AML-193 (cell line): ENCODE measurements at regions not wholly inside any gene's neighbourhood (a gene's known extent, or its start where the extent isn't known, plus 50 kb on each side); places are given as distances from the start of the nearest gene placed in this dataset.

Experiments
- DNase-seq, 2 experiments: peaks; one replicate each; lab custom pipeline; 2025; lab: John Stamatoyannopoulos, UW

GRCh38 chr2:19600506-19600905, 242.1 kb upstream of the OSR1 start:
- no peak for DNase-seq

- DNase-seq = no peak
Observed at GRCh38 chr2:19598971-19599370, 240.5 kb upstream of the OSR1 start.

- DNase-seq = no peak
Observed at GRCh38 chr2:19592197-19592596, 233.8 kb upstream of the OSR1 start.

- DNase-seq = no peak
Observed at GRCh38 chr2:19589791-19590190, 231.4 kb upstream of the OSR1 start.

GRCh38 chr2:19580830-19581229, 222.4 kb upstream of the OSR1 start:
- no peak for DNase-seq

GRCh38 chr2:19580264-19580663, 221.8 kb upstream of the OSR1 start:
- no peak for DNase-seq

GRCh38 chr2:19579461-19579860, 221.0 kb upstream of the OSR1 start:
- no peak for DNase-seq

- no peak for DNase-seq
Observed at GRCh38 chr2:19577723-19578122, 219.3 kb upstream of the OSR1 start.

GRCh38 chr2:19576411-19576810, 218.0 kb upstream of the OSR1 start:
- DNase-seq = no peak

GRCh38 chr2:19575641-19576040, 217.2 kb upstream of the OSR1 start:
- no peak for DNase-seq

- no peak for DNase-seq
Observed at GRCh38 chr2:19574778-19575260, 216.4 kb upstream of the OSR1 start.

GRCh38 chr2:19573784-19574183, 215.4 kb upstream of the OSR1 start:
- DNase-seq = no peak

GRCh38 chr2:19571773-19572172, 213.3 kb upstream of the OSR1 start:
- DNase-seq = no peak

GRCh38 chr2:19569300-19569791, 210.9 kb upstream of the OSR1 start:
- no peak for DNase-seq

- DNase-seq = no peak
Observed at GRCh38 chr2:19568809-19569208, 210.4 kb upstream of the OSR1 start.

GRCh38 chr2:19560785-19561184, 202.4 kb upstream of the OSR1 start:
- no peak for DNase-seq

GRCh38 chr2:19559596-19560240, 201.3 kb upstream of the OSR1 start:
- DNase-seq = no peak

GRCh38 chr2:19556648-19557047, 198.2 kb upstream of the OSR1 start:
- DNase-seq = no peak

- no peak for DNase-seq
Observed at GRCh38 chr2:19554520-19554919, 196.1 kb upstream of the OSR1 start.

GRCh38 chr2:19552270-19552669, 193.8 kb upstream of the OSR1 start:
- no peak for DNase-seq

- DNase-seq = no peak
Observed at GRCh38 chr2:19550750-19551149, 192.3 kb upstream of the OSR1 start.

- DNase-seq = no peak
Observed at GRCh38 chr2:19549821-19550220, 191.4 kb upstream of the OSR1 start.

GRCh38 chr2:19548116-19548515, 189.7 kb upstream of the OSR1 start:
- DNase-seq = no peak

GRCh38 chr2:19547321-19547720, 188.9 kb upstream of the OSR1 start:
- DNase-seq = no peak
